ENCODE measurements at regions not wholly inside any gene's neighbourhood (a gene's known extent, or its start where the extent isn't known, plus 50 kb on each side); places are given as distances from the start of the nearest gene placed in this dataset.

- no peak for TF ChIP-seq CTCF (IDR thresholded peaks at IDR 0.05; ENCODE audit: insufficient read depth, low read length, poor library complexity, severe bottlenecking)
- DNase-seq (ENCODE audit: extremely low read depth, insufficient read length), result no peak
Observed at GRCh38 chr18:41763361-41763760, 191.7 kb upstream of the PIK3C3 start.

GRCh38 chr18:41761333-41762018 is 193.6 kb upstream of the PIK3C3 start:
- Histone ChIP-seq H3K4me3 (replicated peaks; ENCODE audit: low read depth, low read length) (no peak overlapping the region), H3K36me3 (ENCODE audit: control insufficient read depth, insufficient read depth, low read length) (no peaks in the 10 kb centered on the region), H3K27me3 (replicated peaks; ENCODE audit: control insufficient read depth, insufficient read depth, low read length) (no peaks in the 10 kb centered on the region; the same call in 1 of the 2 replicates)
- TF ChIP-seq CTCF (IDR thresholded peaks at IDR 0.05; ENCODE audit: insufficient read depth, low read length, poor library complexity, severe bottlenecking), result no peak
- DNase-seq (ENCODE audit: extremely low read depth, insufficient read length), result no peak

More at GRCh38 chr18:41763361-41763760, 191.7 kb upstream of the PIK3C3 start:
- H3K27me3 ChIP-seq (replicated peaks; ENCODE audit: control insufficient read depth, insufficient read depth, low read length), result no peaks in the 10 kb centered on the region; the same call in 1 of the 2 replicates
- H3K36me3 ChIP-seq (ENCODE audit: control insufficient read depth, insufficient read depth, low read length), result no peaks in the 10 kb centered on the region
- no peak overlapping the region for H3K4me3 ChIP-seq (replicated peaks; ENCODE audit: low read depth, low read length)

GRCh38 chr18:41758534-41758933 is 196.5 kb upstream of the PIK3C3 start:
- no peaks in the 10 kb centered on the region; the same call in 1 of the 2 replicates for H3K27me3 ChIP-seq (replicated peaks; ENCODE audit: control insufficient read depth, insufficient read depth, low read length)
- DNase-seq (ENCODE audit: extremely low read depth, insufficient read length), result no peak
- H3K4me3 ChIP-seq (replicated peaks; ENCODE audit: low read depth, low read length), result no peak overlapping the region
- no peaks in the 10 kb centered on the region for H3K36me3 ChIP-seq (ENCODE audit: control insufficient read depth, insufficient read depth, low read length)
- TF ChIP-seq CTCF (IDR thresholded peaks at IDR 0.05; ENCODE audit: insufficient read depth, low read length, poor library complexity, severe bottlenecking), result no peak

GRCh38 chr18:41756141-41756540 is 198.9 kb upstream of the PIK3C3 start:
- no peak overlapping the region for H3K4me3 ChIP-seq (replicated peaks; ENCODE audit: low read depth, low read length)
- H3K27me3 ChIP-seq (replicated peaks; ENCODE audit: control insufficient read depth, insufficient read depth, low read length), result no peaks in the 10 kb centered on the region
- no peak for DNase-seq (ENCODE audit: extremely low read depth, insufficient read length)
- H3K36me3 ChIP-seq (ENCODE audit: control insufficient read depth, insufficient read depth, low read length), result no peaks in the 10 kb centered on the region
- no peak for TF ChIP-seq CTCF (IDR thresholded peaks at IDR 0.05; ENCODE audit: insufficient read depth, low read length, poor library complexity, severe bottlenecking)

- H3K36me3 ChIP-seq (ENCODE audit: control insufficient read depth, insufficient read depth, low read length), result no peaks in the 10 kb centered on the region
- H3K4me3 ChIP-seq (replicated peaks; ENCODE audit: low read depth, low read length), result no peak overlapping the region
- DNase-seq (ENCODE audit: extremely low read depth, insufficient read length), result no peak
- no peak for TF ChIP-seq CTCF (IDR thresholded peaks at IDR 0.05; ENCODE audit: insufficient read depth, low read length, poor library complexity, severe bottlenecking)
- H3K27me3 ChIP-seq (replicated peaks; ENCODE audit: control insufficient read depth, insufficient read depth, low read length), result no peaks in the 10 kb centered on the region
Observed at GRCh38 chr18:41754332-41754731, 200.7 kb upstream of the PIK3C3 start.

Measured in GM06990 (cell line).